ENCODE measurements at regions not wholly inside any gene's neighbourhood (a gene's known extent, or its start where the extent isn't known, plus 50 kb on each side); places are given as distances from the start of the nearest gene placed in this dataset.
A peak's percentile ranks its signal among the peaks of the same experiment; 100 is the strongest.
"Not testable (repeated sequence)": the region's sequence is repeated elsewhere in the genome, so short reads cannot be mapped to it uniquely, and the experiment has no call there.

DNA sequence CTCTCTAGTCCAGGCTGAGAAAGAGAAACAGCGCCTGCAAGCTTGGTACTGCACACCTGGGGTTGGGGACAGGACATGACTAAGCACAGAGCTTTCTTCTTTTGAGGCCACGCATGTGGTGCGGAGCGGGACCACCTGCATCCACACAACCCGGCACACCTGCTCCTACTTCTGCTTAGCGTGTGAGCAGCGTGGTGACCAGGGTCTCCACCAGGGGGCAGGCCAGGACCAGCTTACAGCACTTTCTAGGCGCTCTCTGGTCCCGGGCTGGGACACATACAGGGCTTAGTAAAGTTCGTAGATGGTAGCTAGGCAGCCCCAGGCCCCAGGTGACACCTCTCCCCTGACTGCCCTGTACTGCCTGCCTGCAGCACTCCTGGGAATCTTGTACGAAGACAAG is 89.7 kb upstream of the HMX1 start:
- DNase-seq (ENCODE audit: low read depth, low spot score); POLR2A ChIA-PET; H3K4me3 ChIP-seq (ENCODE audit: low read depth, low read length); CTCF ChIA-PET: not testable (repeated sequence)
- TF ChIP-seq, protein P1, sequence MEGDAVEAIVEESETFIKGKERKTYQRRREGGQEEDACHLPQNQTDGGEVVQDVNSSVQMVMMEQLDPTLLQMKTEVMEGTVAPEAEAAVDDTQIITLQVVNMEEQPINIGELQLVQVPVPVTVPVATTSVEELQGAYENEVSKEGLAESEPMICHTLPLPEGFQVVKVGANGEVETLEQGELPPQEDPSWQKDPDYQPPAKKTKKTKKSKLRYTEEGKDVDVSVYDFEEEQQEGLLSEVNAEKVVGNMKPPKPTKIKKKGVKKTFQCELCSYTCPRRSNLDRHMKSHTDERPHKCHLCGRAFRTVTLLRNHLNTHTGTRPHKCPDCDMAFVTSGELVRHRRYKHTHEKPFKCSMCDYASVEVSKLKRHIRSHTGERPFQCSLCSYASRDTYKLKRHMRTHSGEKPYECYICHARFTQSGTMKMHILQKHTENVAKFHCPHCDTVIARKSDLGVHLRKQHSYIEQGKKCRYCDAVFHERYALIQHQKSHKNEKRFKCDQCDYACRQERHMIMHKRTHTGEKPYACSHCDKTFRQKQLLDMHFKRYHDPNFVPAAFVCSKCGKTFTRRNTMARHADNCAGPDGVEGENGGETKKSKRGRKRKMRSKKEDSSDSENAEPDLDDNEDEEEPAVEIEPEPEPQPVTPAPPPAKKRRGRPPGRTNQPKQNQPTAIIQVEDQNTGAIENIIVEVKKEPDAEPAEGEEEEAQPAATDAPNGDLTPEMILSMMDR (IDR thresholded peaks at IDR 0.05; ENCODE audit: insufficient read depth, low read length, missing control alignments): peak; percentile 35

DNA sequence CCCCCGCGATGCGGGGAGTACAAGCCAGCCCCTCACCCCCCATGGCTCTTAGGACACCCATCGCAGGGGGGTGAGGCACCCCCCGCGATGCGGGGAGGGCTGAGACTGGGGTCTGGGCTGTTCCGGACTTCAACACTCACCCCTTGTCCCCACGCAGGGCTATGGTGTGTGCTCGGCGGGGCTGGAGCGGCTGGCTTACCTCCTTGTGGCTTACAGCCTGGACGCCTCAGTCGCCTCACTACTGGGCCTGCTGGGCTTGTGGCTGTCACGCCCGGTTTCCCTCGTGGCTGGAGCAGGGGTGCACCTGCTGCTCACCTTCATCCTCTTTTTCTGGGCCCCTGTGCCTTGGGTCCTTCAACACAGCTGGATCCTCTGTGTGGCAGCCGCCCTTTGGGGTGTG is 87.8 kb upstream of the HMX1 start:
- DNase-seq (ENCODE audit: low read depth, low spot score); POLR2A ChIA-PET; CTCF ChIA-PET; H3K4me3 ChIP-seq (ENCODE audit: low read depth, low read length): not testable (repeated sequence)

DNA sequence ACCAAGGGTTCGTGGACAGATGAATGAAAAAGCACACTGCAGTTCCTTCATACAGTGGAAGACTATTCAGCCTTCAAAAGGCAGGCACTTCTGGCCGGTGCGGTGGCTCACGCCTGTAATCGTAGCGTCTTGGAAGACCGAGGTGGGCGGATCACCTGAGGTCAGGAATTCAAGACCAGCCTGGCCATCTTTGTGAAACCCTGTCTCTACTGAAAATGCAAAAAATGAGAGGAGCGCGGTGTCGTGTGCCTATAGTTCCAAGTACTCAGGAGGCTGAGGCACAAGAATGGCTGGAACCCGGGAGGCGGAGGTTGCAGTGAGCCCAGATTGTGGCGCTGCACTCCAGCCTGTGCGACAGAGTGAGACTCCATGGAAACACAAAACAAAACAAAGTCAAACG is 82.4 kb upstream of the HMX1 start:
- DNase-seq (ENCODE audit: low read depth, low spot score); POLR2A ChIA-PET; H3K4me3 ChIP-seq (ENCODE audit: low read depth, low read length); CTCF ChIA-PET: not testable (repeated sequence)

DNA sequence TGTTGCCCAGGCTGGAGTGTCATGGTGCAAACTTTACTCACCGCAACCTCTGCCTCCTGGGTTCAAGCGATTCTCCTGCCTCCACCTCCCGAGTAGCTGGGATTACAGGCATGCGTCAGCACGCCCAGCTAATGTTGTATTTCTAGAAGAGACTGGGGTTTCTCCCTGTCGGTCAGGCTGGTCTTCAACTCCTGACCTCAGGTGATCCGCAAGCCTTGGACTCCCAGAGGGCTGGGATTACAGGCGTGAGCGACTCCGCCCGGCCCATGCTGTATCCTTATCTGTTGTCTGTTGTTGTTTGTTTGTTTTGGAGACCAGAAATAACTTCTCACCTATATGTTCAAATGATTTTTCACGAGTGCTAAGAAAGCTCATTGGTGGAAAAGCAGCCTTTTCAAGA is 81.2 kb upstream of the HMX1 start:
- POLR2A ChIA-PET; CTCF ChIA-PET; H3K4me3 ChIP-seq (ENCODE audit: low read depth, low read length); DNase-seq (ENCODE audit: low read depth, low spot score): not testable (repeated sequence)

DNA sequence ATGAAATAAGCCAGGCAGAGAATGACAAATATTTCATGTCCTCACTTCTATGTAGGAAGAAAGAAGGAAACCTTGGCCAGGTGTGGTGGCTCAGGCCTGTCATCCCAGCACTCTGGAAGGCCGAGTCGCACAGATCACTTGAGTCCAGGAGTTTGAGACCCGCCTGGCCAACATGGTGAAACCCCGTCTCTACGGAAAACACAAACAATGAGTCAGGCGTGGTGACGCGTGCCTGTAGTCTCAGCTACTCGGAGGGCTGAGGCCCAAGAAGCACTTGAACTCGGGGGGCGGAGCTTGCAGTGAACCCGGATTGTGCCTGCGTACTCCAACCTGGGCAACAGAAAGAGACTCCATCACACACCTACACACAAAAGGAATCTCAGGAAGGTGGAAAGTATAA is 80.5 kb upstream of the HMX1 start:
- POLR2A ChIA-PET; CTCF ChIA-PET; DNase-seq (ENCODE audit: low read depth, low spot score): not testable (repeated sequence)

DNA sequence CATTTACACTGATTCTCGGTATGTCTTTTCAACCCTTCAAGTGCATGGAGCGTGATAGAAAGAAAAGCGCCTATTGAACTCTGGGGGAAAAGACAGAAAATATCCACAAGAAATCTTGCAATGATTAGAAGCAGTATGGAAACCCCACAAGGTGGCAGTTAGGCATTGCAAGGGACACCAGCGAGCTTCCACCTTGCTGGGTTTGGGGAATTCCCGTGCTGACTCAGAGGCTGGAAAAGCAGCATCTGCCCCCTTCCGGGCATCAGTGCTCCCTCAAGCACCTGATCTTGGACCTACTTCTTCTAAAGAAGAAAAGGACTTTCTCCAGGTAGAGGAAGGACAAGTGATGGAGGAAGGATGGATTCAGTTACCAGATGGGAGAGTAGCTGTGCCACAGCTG is 73.9 kb upstream of the HMX1 start:
- H3K4me3 ChIP-seq (ENCODE audit: low read depth, low read length); CTCF ChIA-PET; POLR2A ChIA-PET; DNase-seq (ENCODE audit: low read depth, low spot score): not testable (repeated sequence)

More for the DNA sequence above, 80.5 kb upstream of the HMX1 start:
- H3K4me3 ChIP-seq (ENCODE audit: low read depth, low read length): not testable (repeated sequence)

DNA sequence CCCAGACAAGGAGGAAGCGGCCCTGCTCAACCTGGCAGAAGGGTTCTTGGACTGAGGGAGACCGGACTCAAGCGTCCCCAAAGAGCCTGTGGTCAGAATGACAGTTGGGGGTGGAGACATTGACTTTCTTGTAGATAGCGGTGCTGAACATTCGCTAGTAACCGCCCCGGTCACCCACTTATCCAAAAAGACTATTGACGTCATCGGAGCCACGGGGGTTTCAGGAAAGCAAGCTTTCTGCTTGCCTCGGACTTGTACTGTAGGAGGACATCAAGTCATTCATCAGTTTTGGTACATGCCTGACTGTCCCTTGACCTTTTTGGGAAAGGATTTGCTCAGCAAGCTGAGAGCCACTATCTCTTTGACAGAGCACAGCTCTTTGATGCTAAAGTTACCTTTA is 71.7 kb upstream of the HMX1 start:
- H3K4me3 ChIP-seq (ENCODE audit: low read depth, low read length); POLR2A ChIA-PET; DNase-seq (ENCODE audit: low read depth, low spot score): not testable (repeated sequence)
- CTCF ChIA-PET: interaction anchor here (1.1 kb wide), 1 partner anchor 57 kb away, joined by 3 read pairs; no protein-coding TSS in a partner anchor

DNA sequence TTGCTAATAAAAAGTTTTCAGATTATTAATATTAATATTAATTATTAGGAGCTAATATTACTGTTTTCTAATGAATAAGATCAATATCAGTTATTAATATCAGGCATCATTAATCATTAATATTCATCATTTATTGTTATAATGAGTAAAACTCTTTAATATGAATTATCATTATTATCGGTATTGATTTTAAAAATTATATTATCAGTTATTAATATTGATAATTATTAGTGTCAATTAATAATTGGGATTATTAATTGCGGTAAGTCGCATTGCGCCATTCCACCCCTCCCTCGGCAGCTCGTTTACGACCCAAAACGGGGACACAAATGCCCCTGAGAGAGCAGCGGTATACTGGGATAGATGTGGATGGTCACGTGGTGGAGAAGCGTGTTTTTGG is 70.4 kb upstream of the HMX1 start:
- CTCF ChIA-PET; POLR2A ChIA-PET; H3K4me3 ChIP-seq (ENCODE audit: low read depth, low read length); DNase-seq (ENCODE audit: low read depth, low spot score): not testable (repeated sequence)

DNA sequence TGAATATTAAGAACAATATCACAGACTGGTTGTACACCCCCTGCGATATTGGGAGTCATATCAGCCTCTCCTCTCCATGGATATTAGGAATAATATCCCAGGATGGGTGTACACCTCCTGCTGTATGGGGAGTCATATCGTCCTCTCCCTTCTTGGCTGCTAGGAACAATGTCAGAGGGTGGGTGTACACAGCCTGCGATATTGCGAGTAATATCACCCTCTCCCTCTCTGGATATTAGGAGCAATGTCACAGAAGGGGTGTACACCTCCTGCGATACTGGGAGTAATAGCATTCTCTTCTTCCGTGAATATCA is 69.8 kb upstream of the HMX1 start:
- POLR2A ChIA-PET; H3K4me3 ChIP-seq (ENCODE audit: low read depth, low read length); DNase-seq (ENCODE audit: low read depth, low spot score); CTCF ChIA-PET: not testable (repeated sequence)

DNA sequence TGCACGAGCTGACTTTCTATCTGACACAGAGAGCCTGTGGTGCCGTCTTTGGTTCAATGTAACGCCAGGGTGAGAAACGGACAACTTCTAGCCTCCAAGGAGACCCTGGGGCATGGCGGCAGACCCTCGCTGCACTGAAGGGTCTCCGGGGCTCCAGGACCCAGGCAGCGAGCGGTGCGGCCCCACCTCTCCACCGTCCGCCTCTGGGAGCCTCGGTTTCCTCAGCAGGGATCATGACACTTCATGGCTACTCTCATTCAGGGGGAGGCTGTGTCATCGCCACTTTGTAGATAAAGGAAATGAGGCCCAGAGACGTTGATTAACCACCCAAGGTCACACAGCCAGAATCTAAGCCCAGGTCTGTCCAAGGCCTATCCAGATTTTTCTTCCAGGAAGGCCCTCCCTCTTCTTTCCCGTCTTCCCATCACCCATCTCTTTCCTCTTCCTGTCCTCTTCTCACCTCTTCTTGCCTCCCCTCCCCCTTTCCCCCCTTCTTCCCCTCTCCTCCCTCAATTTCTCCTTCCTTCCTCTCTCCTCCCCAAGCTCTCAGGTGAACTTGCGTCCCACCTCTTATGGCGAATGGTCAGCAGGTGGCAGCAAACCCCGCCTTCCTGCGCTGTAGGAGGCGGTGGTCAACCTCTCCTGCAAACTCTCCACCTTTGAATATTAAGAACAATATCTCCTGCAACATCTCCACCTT is 69.3 kb upstream of the HMX1 start:
- H3K4me3 ChIP-seq (ENCODE audit: low read depth, low read length): no peak overlapping the region
- no peak for DNase-seq (ENCODE audit: low read depth, low spot score)
- TF ChIP-seq, protein P1 (IDR thresholded peaks at IDR 0.05; ENCODE audit: insufficient read depth, low read length, missing control alignments): no peak
- ChIA-PET POLR2A (no interaction called here), CTCF (no interaction called here)
